Neural progenitor cell (in vitro differentiated cells): ENCODE measurements at regions not wholly inside any gene's neighbourhood (a gene's known extent, or its start where the extent isn't known, plus 50 kb on each side); places are given as distances from the start of the nearest gene placed in this dataset.

ENCODE experiments used
- DNase-seq: peaks from one replicate; pipeline ENCODE4 v3.0.0-alpha.2; 2016; ENCODE audit warnings: low spot score
- H2AFZ ChIP-seq: fragments of 200-600 bp; sonication (generic); replicated peaks from 2 replicates; pipeline ENCODE4 v1.6.1; 2016; ENCODE audit warnings: antibody characterized with exemption
- H3F3A ChIP-seq: fragments of 200-600 bp; sonication (generic); 2 replicates; pipeline ENCODE4 v1.6.1; 2016; ENCODE audit warnings: antibody characterized with exemption, low read depth
- H3K27ac ChIP-seq: fragments of 200-600 bp; sonication (generic); 2 replicates; pipeline ENCODE4 v1.5.1; 2016; ENCODE audit warnings: mild to moderate bottlenecking
- H3K27me3 ChIP-seq: fragments of 200-600 bp; sonication (generic); 2 replicates; pipeline ENCODE4 v1.6.1; 2016; ENCODE audit warnings: mild to moderate bottlenecking, moderate library complexity
- H3K36me3 ChIP-seq: fragments of 200-600 bp; sonication (generic); 2 replicates; pipeline ENCODE4 v1.5.1; 2016
- H3K4me1 ChIP-seq: fragments of 200-600 bp; sonication (generic); 2 replicates; pipeline ENCODE4 v1.6.1; 2016; ENCODE audit warnings: mixed run types
- H3K4me2 ChIP-seq: fragments of 200-600 bp; sonication (generic); 2 replicates; pipeline ENCODE4 v1.6.1; 2016
- H3K4me3 ChIP-seq: fragments of 200-600 bp; sonication (generic); 2 replicates; pipeline ENCODE4 v1.5.1; 2016
- H3K79me2 ChIP-seq: fragments of 200-600 bp; sonication (generic); 2 replicates; pipeline ENCODE4 v1.6.1; 2016; ENCODE audit warnings: low read depth
- H3K9ac ChIP-seq: fragments of 200-600 bp; sonication (generic); 2 replicates; pipeline ENCODE4 v1.6.1; 2016
- H3K9me3 ChIP-seq: fragments of 200-600 bp; sonication (generic); 2 replicates; pipeline ENCODE4 v1.5.1; 2016; ENCODE audit warnings: low read depth
- H4K20me1 ChIP-seq: fragments of 200-600 bp; sonication (generic); 2 replicates; pipeline ENCODE4 v1.6.1; 2016; ENCODE audit warnings: low read depth
- H3K27ac Mint-ChIP-seq: 3 replicates; pipeline ENCODE4 v1.8.0; 2021; ENCODE audit warnings: mixed read lengths
- H3K27me3 Mint-ChIP-seq: 2 replicates; pipeline ENCODE4 v1.8.0; 2022; ENCODE audit warnings: low read depth, mild to moderate bottlenecking, inconsistent platforms, moderate library complexity, mixed read lengths; ENCODE audit not compliant: insufficient read depth
- H3K36me3 Mint-ChIP-seq: 3 replicates; pipeline ENCODE4 v1.8.0; 2021; ENCODE audit warnings: mixed read lengths
- H3K4me1 Mint-ChIP-seq: 3 replicates; pipeline ENCODE4 v1.8.0; 2021; ENCODE audit warnings: mixed read lengths
- H3K4me3 Mint-ChIP-seq: 3 replicates; pipeline ENCODE4 v1.8.0; 2021; ENCODE audit warnings: mild to moderate bottlenecking, moderate library complexity, mixed read lengths
- H3K9me3 Mint-ChIP-seq: 3 replicates; pipeline ENCODE4 v1.8.0; 2020; ENCODE audit warnings: mixed read lengths
- EZH2 ChIP-seq: fragments of 200-600 bp; sonication (generic); IDR thresholded peaks from 2 replicates; pipeline ENCODE4 v1.6.1; 2017; ENCODE audit warnings: antibody characterized with exemption, mild to moderate bottlenecking, moderate library complexity
- EZH2phosphoT487 ChIP-seq: fragments of 200-600 bp; sonication (generic); IDR thresholded peaks from 2 replicates; pipeline ENCODE4 v1.6.1; 2017; ENCODE audit warnings: antibody characterized with exemption
- TF ChIP-seq, protein P1 (sequence below): fragments of 200-600 bp; sonication (generic); IDR thresholded peaks from 2 replicates; pipeline ENCODE4 v1.5.1; 2017; ENCODE audit warnings: antibody characterized with exemption, mild to moderate bottlenecking

DNA sequence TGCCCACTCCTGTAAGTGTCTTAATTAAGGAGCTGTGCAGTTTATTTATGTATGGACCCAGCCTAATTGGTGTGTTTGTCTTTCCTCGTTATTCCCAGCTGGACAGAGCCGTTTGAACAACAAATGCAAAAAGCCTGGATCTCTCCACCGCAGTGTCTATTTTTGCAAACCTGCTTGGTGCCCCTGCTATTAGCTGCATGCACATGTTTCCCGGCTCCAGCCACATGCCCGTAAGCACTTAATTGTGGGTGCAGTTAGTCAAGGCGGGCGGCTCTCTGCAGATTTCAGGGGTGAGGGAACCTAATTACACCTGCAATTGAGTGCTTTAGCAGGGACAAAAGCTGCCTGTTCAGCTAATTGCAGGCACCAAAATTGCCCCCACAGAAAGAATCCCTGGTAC is 74.0 kb upstream of the GSE1 start:
- Mint-ChIP-seq H3K4me1 (peaks cover 56% of the 10 kb centered on the region), H3K36me3 (no peaks in the 10 kb centered on the region), H3K9me3 (peaks cover 8% of the 10 kb centered on the region), H3K27ac (no peak overlapping the region), H3K27me3 (peaks cover 16% of the 10 kb centered on the region), H3K4me3 (no peak overlapping the region)
- Histone ChIP-seq H3K27me3 (no peaks in the 10 kb centered on the region), H4K20me1 (no peaks in the 10 kb centered on the region), H2AFZ (no peak overlapping the region), H3K4me3 (no peak overlapping the region), H3K79me2 (no peaks in the 10 kb centered on the region), H3K27ac (no peak overlapping the region), H3F3A (no peaks in the 10 kb centered on the region), H3K36me3 (no peaks in the 10 kb centered on the region), H3K9ac (no peak overlapping the region), H3K9me3 (peaks cover 7% of the 10 kb centered on the region), H3K4me1 (peaks cover 20% of the 10 kb centered on the region), H3K4me2 (no peak overlapping the region)
- no peak for DNase-seq
- TF ChIP-seq EZH2phosphoT487 (no peak), EZH2 (no peak)
- TF ChIP-seq, protein P1, sequence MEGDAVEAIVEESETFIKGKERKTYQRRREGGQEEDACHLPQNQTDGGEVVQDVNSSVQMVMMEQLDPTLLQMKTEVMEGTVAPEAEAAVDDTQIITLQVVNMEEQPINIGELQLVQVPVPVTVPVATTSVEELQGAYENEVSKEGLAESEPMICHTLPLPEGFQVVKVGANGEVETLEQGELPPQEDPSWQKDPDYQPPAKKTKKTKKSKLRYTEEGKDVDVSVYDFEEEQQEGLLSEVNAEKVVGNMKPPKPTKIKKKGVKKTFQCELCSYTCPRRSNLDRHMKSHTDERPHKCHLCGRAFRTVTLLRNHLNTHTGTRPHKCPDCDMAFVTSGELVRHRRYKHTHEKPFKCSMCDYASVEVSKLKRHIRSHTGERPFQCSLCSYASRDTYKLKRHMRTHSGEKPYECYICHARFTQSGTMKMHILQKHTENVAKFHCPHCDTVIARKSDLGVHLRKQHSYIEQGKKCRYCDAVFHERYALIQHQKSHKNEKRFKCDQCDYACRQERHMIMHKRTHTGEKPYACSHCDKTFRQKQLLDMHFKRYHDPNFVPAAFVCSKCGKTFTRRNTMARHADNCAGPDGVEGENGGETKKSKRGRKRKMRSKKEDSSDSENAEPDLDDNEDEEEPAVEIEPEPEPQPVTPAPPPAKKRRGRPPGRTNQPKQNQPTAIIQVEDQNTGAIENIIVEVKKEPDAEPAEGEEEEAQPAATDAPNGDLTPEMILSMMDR, result no peak

DNA sequence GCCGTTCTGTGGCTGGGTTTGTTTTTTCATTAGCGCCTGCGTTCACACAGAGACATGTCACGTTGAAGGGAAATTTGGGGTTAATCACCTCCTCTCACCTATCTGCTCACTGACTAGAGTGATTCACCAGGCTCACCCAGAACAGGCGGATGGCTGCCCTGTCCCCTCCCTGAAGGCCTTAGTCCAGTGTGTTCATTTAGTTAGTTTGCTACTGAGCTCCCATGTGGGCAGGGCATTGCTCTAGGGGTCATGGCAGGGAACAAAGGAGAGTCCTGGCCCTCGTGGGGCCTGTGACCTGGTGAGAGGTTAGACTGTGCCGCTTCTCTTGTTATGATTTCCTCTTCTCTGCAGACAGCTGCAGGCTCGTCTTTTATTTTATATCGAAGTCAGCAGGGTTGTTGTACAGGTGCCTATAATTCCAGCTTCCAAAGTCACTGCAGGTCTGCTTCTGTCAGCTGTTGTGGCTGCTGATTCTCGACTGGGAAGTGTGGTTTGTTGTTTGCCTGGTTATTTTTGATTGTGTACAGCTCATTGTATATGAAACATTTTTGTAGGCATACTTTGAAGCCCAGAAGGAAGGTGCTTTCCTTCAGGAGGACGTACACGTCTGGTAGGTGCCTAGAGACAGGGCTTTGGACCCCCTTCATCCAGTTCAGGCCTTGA is 73.4 kb upstream of the GSE1 start:
- peaks cover 20% of the 10 kb centered on the region for H3K4me1 ChIP-seq

DNA sequence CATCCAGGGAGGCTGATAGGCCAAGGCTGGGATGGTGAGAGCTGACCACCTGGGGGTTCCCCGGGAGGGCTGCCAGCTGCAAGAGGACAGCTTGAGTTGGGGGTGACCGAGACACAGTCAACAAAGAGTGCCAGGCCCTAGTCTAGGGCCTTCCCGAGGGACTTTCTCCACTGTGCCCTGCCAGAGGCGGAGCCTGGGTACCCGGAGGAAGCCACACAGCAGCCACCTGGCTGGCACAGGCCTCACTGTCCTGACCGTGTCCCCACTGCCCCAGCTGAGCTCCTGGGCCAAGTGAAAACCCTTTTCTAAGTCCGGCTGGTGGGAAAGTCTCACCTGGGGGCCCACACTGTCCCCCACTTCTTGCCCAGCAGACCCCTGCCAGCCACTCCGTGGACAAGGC is 71.9 kb upstream of the GSE1 start:
- Mint-ChIP-seq H3K4me3 (no peak overlapping the region), H3K27ac (peak overlapping the region; percentile 54), H3K36me3 (no peaks in the 10 kb centered on the region), H3K27me3 (peaks cover 20% of the 10 kb centered on the region), H3K4me1 (peaks cover 56% of the 10 kb centered on the region), H3K9me3 (peaks cover 8% of the 10 kb centered on the region)
- no peak for DNase-seq
- H4K20me1 ChIP-seq, result no peaks in the 10 kb centered on the region
- no peak overlapping the region for H2AFZ ChIP-seq
- H3F3A ChIP-seq, result no peaks in the 10 kb centered on the region
- no peak overlapping the region for H3K4me2 ChIP-seq
- H3K9me3 ChIP-seq, result peaks cover 7% of the 10 kb centered on the region
- no peaks in the 10 kb centered on the region for H3K36me3 ChIP-seq
- no peaks in the 10 kb centered on the region for H3K79me2 ChIP-seq
- H3K9ac ChIP-seq, result no peak overlapping the region
- H3K27ac ChIP-seq, result no peak overlapping the region
- peaks cover 14% of the 10 kb centered on the region for H3K4me1 ChIP-seq
- no peak overlapping the region for H3K4me3 ChIP-seq
- TF ChIP-seq EZH2 (no peak), EZH2phosphoT487 (no peak)
- TF ChIP-seq, protein P1, result no peak
- no peaks in the 10 kb centered on the region for H3K27me3 ChIP-seq

More for the DNA sequence above, 73.4 kb upstream of the GSE1 start:
- Histone ChIP-seq H3K4me3 (no peak overlapping the region), H3F3A (no peaks in the 10 kb centered on the region), H4K20me1 (no peaks in the 10 kb centered on the region), H3K79me2 (no peaks in the 10 kb centered on the region), H3K27me3 (no peaks in the 10 kb centered on the region), H3K9ac (no peak overlapping the region), H3K36me3 (no peaks in the 10 kb centered on the region), H3K4me2 (no peak overlapping the region), H2AFZ (no peak overlapping the region), H3K9me3 (peaks cover 7% of the 10 kb centered on the region), H3K27ac (no peak overlapping the region)
- Mint-ChIP-seq H3K4me3 (no peak overlapping the region), H3K36me3 (no peaks in the 10 kb centered on the region), H3K9me3 (peaks cover 8% of the 10 kb centered on the region), H3K27ac (no peak overlapping the region), H3K4me1 (peaks cover 55% of the 10 kb centered on the region), H3K27me3 (peaks cover 18% of the 10 kb centered on the region)
- no peak for TF ChIP-seq EZH2
- TF ChIP-seq EZH2phosphoT487, result no peak
- TF ChIP-seq, protein P1, result no peak
- no peak for DNase-seq
